8988T (cell line): ENCODE measurements at regions not wholly inside any gene's neighbourhood (a gene's known extent, or its start where the extent isn't known, plus 50 kb on each side); places are given as distances from the start of the nearest gene placed in this dataset.
"Not testable (repeated sequence)": the region's sequence is repeated elsewhere in the genome, so short reads cannot be mapped to it uniquely, and the experiment has no call there.

ENCODE experiments used
- DNase-seq: peaks from one replicate; pipeline ENCODE4 v3.0.0; 2011

- no peak for DNase-seq
These were observed 988.7 kb downstream of the HACE1 start for GRCh38 chr6:103870970-103871369.

GRCh38 chr6:103862297-103862696, 997.4 kb downstream of the HACE1 start:
- no peak for DNase-seq

GRCh38 chr6:103858003-103858402, 1001.7 kb downstream of the HACE1 start:
- no peak for DNase-seq

GRCh38 chr6:103855750-103856149, 1004.0 kb downstream of the HACE1 start:
- DNase-seq: no peak

DNA sequence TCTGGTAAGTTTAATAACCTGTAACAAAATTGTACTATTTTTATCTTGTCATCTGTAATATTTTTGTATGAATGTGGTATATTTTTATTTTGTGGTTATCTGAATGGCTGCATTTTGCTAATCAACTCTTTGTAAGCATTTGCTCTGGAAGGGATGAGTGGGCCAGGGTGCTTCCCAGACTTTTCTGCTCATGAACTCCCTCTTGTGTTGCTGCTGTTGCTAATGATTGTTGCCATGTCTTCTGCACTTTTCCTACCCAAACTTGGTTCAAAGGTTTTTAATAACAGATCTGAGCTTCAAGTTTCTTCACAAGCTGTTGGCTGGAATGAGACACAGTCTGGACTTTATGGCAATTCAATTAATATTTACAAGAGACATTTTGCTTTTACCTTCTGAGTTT, 1005.7 kb downstream of the HACE1 start:
- DNase-seq: no peak

DNA sequence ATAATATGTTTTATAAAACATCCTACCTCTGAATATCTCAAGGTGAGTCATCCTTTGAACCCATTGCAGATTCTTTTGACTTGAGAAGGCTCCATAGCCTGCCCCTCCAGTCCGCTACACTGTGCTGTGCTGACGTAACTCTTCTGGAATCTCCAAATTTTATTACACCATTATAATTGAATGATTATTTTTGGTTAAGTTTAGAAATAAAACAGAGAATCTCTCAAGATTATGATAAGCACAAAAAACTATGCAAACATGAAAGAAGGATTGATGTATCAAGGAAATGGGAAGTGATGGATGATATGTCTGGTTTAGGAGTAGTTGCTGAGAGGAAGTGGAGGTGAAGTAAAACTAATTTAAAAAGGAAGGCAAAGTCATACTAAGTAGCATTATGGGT, 1021.3 kb downstream of the HACE1 start:
- DNase-seq: no peak

- no peak for DNase-seq
These were observed 1033.5 kb downstream of the HACE1 start for GRCh38 chr6:103826209-103826608.

- DNase-seq: no peak
These were observed 1039.6 kb downstream of the HACE1 start for GRCh38 chr6:103820148-103820547.

GRCh38 chr6:103819509-103819908, 1040.2 kb downstream of the HACE1 start:
- DNase-seq: no peak

GRCh38 chr6:103812970-103813369, 1046.7 kb downstream of the HACE1 start:
- no peak for DNase-seq

GRCh38 chr6:103801901-103802479, 1057.7 kb downstream of the HACE1 start:
- not testable (repeated sequence) for DNase-seq

- no peak for DNase-seq
These were observed 1059.6 kb downstream of the HACE1 start for GRCh38 chr6:103799971-103800670.

- DNase-seq: no peak
These were observed 1061.6 kb downstream of the HACE1 start for GRCh38 chr6:103798166-103798565.

- no peak for DNase-seq
These were observed 1062.0 kb downstream of the HACE1 start for GRCh38 chr6:103797738-103798137.

- DNase-seq: no peak
These were observed 1068.3 kb downstream of the HACE1 start for GRCh38 chr6:103791458-103791857.

DNA sequence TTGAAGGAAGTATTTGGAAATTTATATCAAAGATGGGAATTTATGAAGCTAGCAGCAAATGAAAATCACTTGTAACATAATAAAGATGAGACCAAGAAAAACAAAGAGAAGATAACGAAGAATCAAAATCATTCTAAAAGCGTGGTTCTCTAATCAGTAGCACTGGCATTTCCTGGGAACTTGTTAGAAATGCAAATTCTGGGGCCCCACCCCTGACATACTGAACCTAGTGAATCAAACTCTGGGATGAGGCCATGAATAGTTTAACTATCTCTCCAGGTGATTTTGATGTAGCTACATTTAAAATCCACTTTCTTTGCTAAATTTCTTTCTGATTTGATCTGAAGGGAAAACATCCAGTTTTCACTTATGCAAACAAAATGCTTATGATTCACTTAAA, 1075.6 kb downstream of the HACE1 start:
- DNase-seq: no peak

DNA sequence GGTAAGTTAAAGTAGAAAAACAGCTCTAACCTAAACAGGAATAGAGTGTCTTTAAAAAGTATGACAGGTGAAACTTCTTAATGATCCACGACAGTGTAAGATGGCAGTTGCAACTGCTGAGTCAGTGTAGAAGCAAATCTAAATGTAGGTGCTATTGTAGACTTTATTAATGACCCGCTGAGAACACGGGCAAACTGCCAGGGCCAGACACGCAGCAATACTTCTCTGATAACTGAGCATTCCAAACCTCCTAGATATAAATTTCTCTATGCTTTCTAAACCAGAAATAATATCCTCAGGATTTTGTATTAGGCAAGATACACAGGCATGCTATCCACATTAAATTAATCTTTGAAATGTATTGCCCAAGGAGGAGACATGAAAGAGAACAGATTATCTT, 1076.4 kb downstream of the HACE1 start:
- DNase-seq: no peak

DNA sequence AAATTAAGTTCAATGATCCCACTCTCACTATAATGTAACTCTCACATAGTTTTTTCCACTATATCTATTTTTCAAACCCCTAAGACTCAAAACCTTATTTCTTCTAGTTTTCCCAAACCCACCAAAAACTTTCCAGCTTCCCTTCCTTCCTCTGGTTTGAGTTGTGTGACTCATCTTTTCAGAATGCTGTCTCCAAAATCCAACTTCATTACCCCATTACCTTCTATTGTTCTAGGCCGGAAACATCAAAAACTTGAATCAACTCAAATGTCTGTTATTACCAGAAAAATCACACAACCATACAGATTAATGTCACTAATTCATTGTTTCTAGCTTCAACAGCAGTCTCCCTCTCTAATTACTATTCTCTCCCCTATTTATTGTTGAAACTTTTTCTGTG, 1090.3 kb downstream of the HACE1 start:
- no peak for DNase-seq

DNA sequence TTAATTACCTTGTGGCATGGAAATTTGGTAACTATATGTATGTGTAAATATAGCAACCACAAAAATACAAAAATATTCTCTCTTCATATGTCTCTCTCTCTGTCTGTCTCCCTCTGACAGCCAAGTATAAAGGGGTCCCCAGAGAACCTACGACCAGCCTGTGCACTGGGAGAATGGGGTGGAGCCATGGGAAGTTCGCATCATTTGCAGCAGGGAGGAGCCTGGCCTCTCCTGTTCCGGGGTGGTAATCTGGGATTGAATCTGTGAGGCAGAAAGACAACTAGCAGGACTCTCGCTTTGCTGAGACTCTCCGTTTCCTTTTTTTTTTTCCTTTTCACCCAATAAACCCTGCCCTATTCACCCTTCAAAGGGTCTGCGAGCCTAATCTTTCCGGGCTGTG, 1109.1 kb downstream of the HACE1 start:
- no peak for DNase-seq

DNA sequence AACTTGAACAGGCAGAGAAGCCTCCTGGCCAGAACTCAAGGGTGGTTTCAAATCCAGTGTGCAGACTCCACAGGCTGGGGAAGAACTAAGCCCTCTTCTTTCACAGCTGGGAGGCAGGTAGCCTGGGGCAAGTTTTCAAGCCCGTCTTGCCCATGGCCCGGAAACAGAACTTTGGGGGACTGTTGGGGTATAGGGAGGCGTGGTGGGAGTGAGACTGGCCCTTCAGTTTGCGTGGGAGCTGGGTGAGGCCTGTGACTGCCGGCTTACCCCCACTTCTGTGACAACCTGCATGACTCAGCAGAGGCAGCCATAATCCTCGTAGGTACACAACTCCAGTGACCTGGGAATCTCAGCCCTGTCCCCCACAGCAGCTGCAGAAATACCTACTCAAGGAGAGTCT, 1125.7 kb downstream of the HACE1 start:
- no peak for DNase-seq

- DNase-seq: no peak
These were observed 1130.1 kb downstream of the HACE1 start for GRCh38 chr6:103729658-103730057.

DNA sequence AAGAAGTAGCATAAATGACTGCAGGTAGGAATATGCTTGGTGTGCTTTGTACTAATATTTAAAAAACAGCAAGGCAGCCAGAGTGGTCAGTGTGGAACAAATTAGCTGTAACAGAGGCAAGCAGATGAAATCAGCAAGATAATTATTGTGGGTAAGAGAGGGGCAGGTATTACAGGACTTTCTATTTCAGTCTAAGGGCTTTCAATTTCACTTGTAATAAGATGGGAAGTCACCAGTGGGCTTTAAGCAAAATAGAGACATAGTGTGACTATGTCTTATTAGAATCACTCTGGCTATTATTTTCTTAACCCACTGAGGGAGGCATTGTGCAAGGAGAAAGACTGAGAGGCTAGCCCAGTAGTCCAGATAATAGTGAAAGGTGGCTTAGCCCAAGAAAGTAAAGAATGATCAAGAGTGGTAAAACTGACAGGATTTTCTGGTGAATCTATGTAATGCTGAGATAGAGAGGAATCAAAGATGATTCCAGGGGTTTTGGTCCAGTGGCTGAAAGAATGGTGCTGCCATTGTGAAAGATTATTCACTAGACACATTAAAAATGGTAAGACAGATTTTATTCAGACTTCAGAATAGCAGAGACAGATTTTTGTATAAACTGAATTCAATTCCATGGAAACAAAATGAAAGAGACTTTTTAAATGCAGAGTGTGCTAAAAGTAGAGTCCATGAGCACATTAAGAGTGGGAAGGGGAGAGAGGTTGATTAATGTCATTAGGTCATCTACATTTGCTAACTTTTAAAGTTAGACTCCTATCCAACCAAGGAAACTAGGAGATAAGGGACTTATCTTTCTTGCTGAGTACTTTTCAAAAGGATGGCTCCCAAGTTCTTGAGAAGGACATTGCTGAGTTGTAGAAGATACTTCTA, 1136.0 kb downstream of the HACE1 start:
- DNase-seq: no peak

DNA sequence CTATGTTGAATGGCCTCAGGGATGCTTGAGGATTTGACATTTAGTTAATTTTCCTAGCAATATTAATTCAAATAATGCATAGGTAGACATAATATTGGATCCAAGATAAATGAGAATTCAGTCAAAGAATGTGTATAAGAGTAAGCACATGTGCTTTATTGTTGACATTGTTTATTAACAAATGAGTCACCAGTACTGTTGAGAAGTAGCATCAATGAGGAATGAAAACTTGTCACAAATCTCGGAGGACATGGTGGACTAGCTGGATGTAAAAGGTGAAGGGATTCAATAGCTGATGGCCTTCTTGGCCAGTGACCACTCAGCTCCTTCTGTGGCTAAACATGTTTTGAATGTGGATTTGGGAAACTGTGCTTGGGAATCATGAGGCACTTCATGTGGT, 1137.0 kb downstream of the HACE1 start:
- DNase-seq: no peak

- no peak for DNase-seq
These were observed 1137.8 kb downstream of the HACE1 start for GRCh38 chr6:103721923-103722322.
